CD4-positive, alpha-beta T cell (primary cell): ENCODE measurements at regions not wholly inside any gene's neighbourhood (a gene's known extent, or its start where the extent isn't known, plus 50 kb on each side); places are given as distances from the start of the nearest gene placed in this dataset.

Experiments
- ATAC-seq: fragments of 200-7000 bp; cut with Tn5 transposase; one replicate; pipeline ENCODE4 v1.10.0; 2022; ENCODE audit warnings: mild to moderate bottlenecking; ENCODE audit not compliant: poor library complexity
- CTCF ChIA-PET: fragments of 350-600 bp; sonication (Branson Sonifier 250); formaldehyde crosslinking; loops from one replicate; lab custom pipeline; 2021; ENCODE audit warnings: antibody characterized with exemption, inconsistent platforms; lab: Charles Lee
- POLR2A ChIA-PET: fragments of 350-600 bp; sonication (Branson Sonifier 250); formaldehyde crosslinking; loops from one replicate; lab custom pipeline; 2021; ENCODE audit warnings: antibody characterized with exemption, inconsistent platforms; lab: Charles Lee
- DNase-seq, 14 experiments: peaks; one replicate each; pipeline ENCODE4 v3.0.0-alpha.2; 2013 to 2020; ENCODE audit warnings: mixed read lengths in 2 of 14
- H3K27ac ChIP-seq, 2 donors: one replicate each; pipeline versions ENCODE4 v1.5.1 to v1.7.0; 2013; ENCODE audit warnings: low read length in 2 of 2, low read depth in 1 of 2, mild to moderate bottlenecking in 1 of 2
- H3K27me3 ChIP-seq, 2 experiments: 1 replicate in 1 of 2; 2 replicates in 1 of 2; pipeline versions ENCODE4 v1.6.1 to v1.7.0; 2013; ENCODE audit warnings: low read length in 2 of 2, control low read depth in 1 of 2, mild to moderate bottlenecking in 1 of 2, moderate library complexity in 1 of 2; ENCODE audit not compliant: insufficient read depth in 2 of 2, control insufficient read depth in 1 of 2
- H3K36me3 ChIP-seq: one replicate; pipeline ENCODE4 v1.6.1; 2013; ENCODE audit warnings: low read length, control low read depth; ENCODE audit not compliant: insufficient read depth
- H3K4me1 ChIP-seq: one replicate; pipeline ENCODE4 v1.6.1; 2013; ENCODE audit warnings: low read length, control low read depth; ENCODE audit not compliant: insufficient read depth
- H3K4me3 ChIP-seq: one replicate; pipeline ENCODE4 v1.5.1; 2013; ENCODE audit warnings: mild to moderate bottlenecking, low read length, moderate library complexity
- H3K9me3 ChIP-seq, 2 experiments: 1 replicate in 1 of 2; 2 replicates in 1 of 2; pipeline versions ENCODE4 v1.6.1 to v1.7.0; 2013; ENCODE audit warnings: low read length in 2 of 2, mild to moderate bottlenecking in 2 of 2, control low read depth in 1 of 2, moderate library complexity in 1 of 2; ENCODE audit not compliant: control insufficient read depth in 1 of 2, insufficient read depth in 1 of 2
- H3K27ac Mint-ChIP-seq: one replicate; pipeline ENCODE4 v1.8.0; 2020; ENCODE audit warnings: mixed read lengths
- H3K27me3 Mint-ChIP-seq: one replicate; pipeline ENCODE4 v1.8.0; 2021; ENCODE audit warnings: mixed read lengths
- H3K36me3 Mint-ChIP-seq: one replicate; pipeline ENCODE4 v1.8.0; 2021; ENCODE audit warnings: low read depth, mixed read lengths
- H3K4me1 Mint-ChIP-seq: one replicate; pipeline ENCODE4 v1.8.0; 2021; ENCODE audit warnings: low read depth, mixed read lengths
- H3K4me3 Mint-ChIP-seq: one replicate; pipeline ENCODE4 v1.8.0; 2020; ENCODE audit warnings: mild to moderate bottlenecking, mixed read lengths
- H3K9me3 Mint-ChIP-seq: one replicate; pipeline ENCODE4 v1.8.0; 2020; ENCODE audit warnings: mixed read lengths
- CTCF ChIP-seq: fragments of 200-600 bp; IDR thresholded peaks from one replicate; pipeline ENCODE4 v1.8.0; 2022; ENCODE audit warnings: antibody characterized with exemption, mild to moderate bottlenecking
- intact Hi-C, 2 experiments: fragments of 100-400 bp; cut with DNase I in 1 of 2; cut with micrococcal nuclease in 1 of 2; formaldehyde crosslinking; loops; one replicate each; pipeline versions ENCODE4 v1.15.1 to v1.9.0; 2023 to 2025; cut with DNase I, micrococcal nuclease

GRCh38 chr16:6929868-6930267 is 402.8 kb upstream of the RBFOX1 start:
- Mint-ChIP-seq H3K4me1 (no peaks in the 10 kb centered on the region), H3K27ac (no peak overlapping the region), H3K27me3 (no peaks in the 10 kb centered on the region), H3K36me3 (no peaks in the 10 kb centered on the region), H3K9me3 (peaks cover 6% of the 10 kb centered on the region), H3K4me3 (no peak overlapping the region)
- ATAC-seq = no peak
- CTCF ChIA-PET = no interaction called here
- no peak for DNase-seq
- intact Hi-C loops = no loop called here
- Histone ChIP-seq H3K36me3 (no peaks in the 10 kb centered on the region), H3K27me3 (no peaks in the 10 kb centered on the region), H3K9me3 (peaks cover 0 to 15% of the 10 kb centered on the region in 2 experiments), H3K4me1 (no peaks in the 10 kb centered on the region), H3K4me3 (no peak overlapping the region), H3K27ac (no peak overlapping the region)
- no peak for TF ChIP-seq CTCF
- POLR2A ChIA-PET = no interaction called here

GRCh38 chr16:6926762-6927161 is 405.9 kb upstream of the RBFOX1 start:
- CTCF ChIA-PET = no interaction called here
- no peak for ATAC-seq
- H3K4me1 Mint-ChIP-seq = no peaks in the 10 kb centered on the region
- POLR2A ChIA-PET = no interaction called here
- Histone ChIP-seq H3K27ac (no peak overlapping the region), H3K4me1 (no peaks in the 10 kb centered on the region), H3K27me3 (no peaks in the 10 kb centered on the region), H3K36me3 (no peaks in the 10 kb centered on the region), H3K9me3 (peaks cover 7 to 11% of the 10 kb centered on the region in 2 experiments), H3K4me3 (no peak overlapping the region)
- TF ChIP-seq CTCF = no peak
- peaks cover 4% of the 10 kb centered on the region for H3K9me3 Mint-ChIP-seq
- H3K27me3 Mint-ChIP-seq = no peaks in the 10 kb centered on the region
- DNase-seq = no peak
- intact Hi-C loops = no loop called here
- no peaks in the 10 kb centered on the region for H3K36me3 Mint-ChIP-seq
- H3K4me3 Mint-ChIP-seq = no peak overlapping the region
- H3K27ac Mint-ChIP-seq = no peak overlapping the region

- ATAC-seq = no peak
- Mint-ChIP-seq H3K4me1 (no peaks in the 10 kb centered on the region), H3K9me3 (peaks cover 6% of the 10 kb centered on the region), H3K36me3 (no peaks in the 10 kb centered on the region), H3K4me3 (no peak overlapping the region), H3K27me3 (no peaks in the 10 kb centered on the region), H3K27ac (no peak overlapping the region)
- no peak for TF ChIP-seq CTCF
- no peaks in the 10 kb centered on the region for H3K27me3 ChIP-seq
- H3K9me3 ChIP-seq = peaks cover 7 to 11% of the 10 kb centered on the region in 2 experiments
- no peak overlapping the region for H3K4me3 ChIP-seq
- no peak for DNase-seq
- intact Hi-C loops = no loop called here
- no peaks in the 10 kb centered on the region for H3K4me1 ChIP-seq
- CTCF ChIA-PET = no interaction called here
- POLR2A ChIA-PET = no interaction called here
- no peaks in the 10 kb centered on the region for H3K36me3 ChIP-seq
- H3K27ac ChIP-seq = no peak overlapping the region
Observed at GRCh38 chr16:6926341-6926740, 406.3 kb upstream of the RBFOX1 start.
